Endodermal cell (in vitro differentiated cells): ENCODE measurements at regions not wholly inside any gene's neighbourhood (a gene's known extent, or its start where the extent isn't known, plus 50 kb on each side); places are given as distances from the start of the nearest gene placed in this dataset.

ENCODE experiments used
- DNase-seq: peaks from one replicate; pipeline ENCODE4 v3.0.0-alpha.2; 2017
- H3K27ac ChIP-seq: 2 replicates; pipeline ENCODE4 v1.5.1; 2013; ENCODE audit warnings: mild to moderate bottlenecking, low read depth, low read length, moderate library complexity
- H3K27me3 ChIP-seq: 2 replicates; pipeline ENCODE4 v1.6.1; 2013; ENCODE audit warnings: mild to moderate bottlenecking, low read length, moderate library complexity; ENCODE audit not compliant: insufficient read depth, control insufficient read depth, poor library complexity, severe bottlenecking
- H3K36me3 ChIP-seq: 2 replicates; pipeline ENCODE4 v1.7.0; 2013; ENCODE audit warnings: mild to moderate bottlenecking, low read length, moderate library complexity; ENCODE audit not compliant: control insufficient read depth, insufficient read depth
- H3K4me1 ChIP-seq: one replicate; pipeline ENCODE4 v1.7.0; 2013; ENCODE audit warnings: low read length; ENCODE audit not compliant: control insufficient read depth, insufficient read depth
- H3K4me3 ChIP-seq: 2 replicates; pipeline ENCODE4 v1.5.1; 2013; ENCODE audit warnings: mild to moderate bottlenecking, low read length, moderate library complexity
- H3K9ac ChIP-seq: 2 replicates; pipeline ENCODE4 v1.6.1; 2013; ENCODE audit warnings: mild to moderate bottlenecking, low read length, moderate library complexity; ENCODE audit not compliant: poor library complexity, severe bottlenecking; ENCODE audit errors: extremely low read depth
- H3K9me3 ChIP-seq: 2 replicates; pipeline ENCODE4 v1.6.1; 2013; ENCODE audit warnings: mild to moderate bottlenecking, low read length, moderate library complexity; ENCODE audit not compliant: control insufficient read depth
- H3K27ac Mint-ChIP-seq: 2 replicates; pipeline ENCODE4 v1.8.0; 2020; ENCODE audit warnings: mixed read lengths
- H3K27me3 Mint-ChIP-seq: 2 replicates; pipeline ENCODE4 v1.8.0; 2021; ENCODE audit warnings: mild to moderate bottlenecking, mixed read lengths; ENCODE audit not compliant: insufficient read depth
- H3K36me3 Mint-ChIP-seq: 2 replicates; pipeline ENCODE4 v1.8.0; 2020; ENCODE audit warnings: low read depth, mixed read lengths
- H3K4me1 Mint-ChIP-seq: 2 replicates; pipeline ENCODE4 v1.8.0; 2020; ENCODE audit warnings: mixed read lengths
- H3K4me3 Mint-ChIP-seq: 2 replicates; pipeline ENCODE4 v1.8.0; 2020; ENCODE audit warnings: mild to moderate bottlenecking, moderate library complexity, mixed read lengths
- H3K9me3 Mint-ChIP-seq: 2 replicates; pipeline ENCODE4 v1.8.0; 2020; ENCODE audit warnings: mild to moderate bottlenecking, mixed read lengths
- CTCF ChIP-seq: fragments of 200-600 bp; sonication (generic); conservative IDR thresholded peaks from 2 replicates; pipeline ENCODE4 v1.5.0; 2021; ENCODE audit warnings: antibody characterized with exemption, mild to moderate bottlenecking
- WGBS, 2 experiments: methylation state at CpG; one replicate each; pipeline versions ENCODE4 v1.1.5 to v1.1.7; 2013; ENCODE audit warnings: missing lambda C conversion rate in 2 of 2, mixed read lengths in 1 of 2; ENCODE audit not compliant: insufficient coverage in 1 of 2, insufficient read length in 1 of 2; 5-methylcytosine and 5-hydroxymethylcytosine counted together

- peak overlapping the region; percentile 29 for H3K27ac Mint-ChIP-seq
- no peak for TF ChIP-seq CTCF
These were observed 90.9 kb upstream of the DCN start for GRCh38 chr12:91273560-91273959.

GRCh38 chr12:91272461-91273063, 89.9 kb upstream of the DCN start:
- Histone ChIP-seq H3K9ac (no peak overlapping the region), H3K27ac (no peak overlapping the region), H3K36me3 (no peaks in the 10 kb centered on the region), H3K27me3 (no peaks in the 10 kb centered on the region), H3K9me3 (no peaks in the 10 kb centered on the region), H3K4me1 (no peaks in the 10 kb centered on the region), H3K4me3 (no peak overlapping the region)
- 89 to 100% methylated on average over 1 to 4 of the region's 4 CpGs for WGBS, 2 experiments
- Mint-ChIP-seq H3K9me3 (no peaks in the 10 kb centered on the region), H3K36me3 (no peaks in the 10 kb centered on the region), H3K4me1 (peaks cover 31% of the 10 kb centered on the region), H3K4me3 (no peak overlapping the region), H3K27ac (no peak overlapping the region), H3K27me3 (no peaks in the 10 kb centered on the region)
- peak; percentile 68 for DNase-seq
- no peak for TF ChIP-seq CTCF

More at GRCh38 chr12:91273560-91273959, 90.9 kb upstream of the DCN start:
- Histone ChIP-seq H3K9me3 (no peaks in the 10 kb centered on the region), H3K36me3 (no peaks in the 10 kb centered on the region), H3K4me1 (no peaks in the 10 kb centered on the region), H3K4me3 (no peak overlapping the region), H3K27ac (no peak overlapping the region), H3K27me3 (no peaks in the 10 kb centered on the region), H3K9ac (no peak overlapping the region)
- DNase-seq, result no peak
- H3K9me3 Mint-ChIP-seq, result no peaks in the 10 kb centered on the region
- WGBS, 2 experiments, result 90 to 97% methylated on average over 5 of the region's 5 CpGs
- H3K36me3 Mint-ChIP-seq, result no peaks in the 10 kb centered on the region
- no peaks in the 10 kb centered on the region for H3K27me3 Mint-ChIP-seq
- H3K4me3 Mint-ChIP-seq, result no peak overlapping the region
- peaks cover 31% of the 10 kb centered on the region for H3K4me1 Mint-ChIP-seq

GRCh38 chr12:91271185-91271584, 88.6 kb upstream of the DCN start:
- Histone ChIP-seq H3K4me1 (no peaks in the 10 kb centered on the region), H3K27me3 (no peaks in the 10 kb centered on the region), H3K9ac (no peak overlapping the region), H3K27ac (no peak overlapping the region), H3K4me3 (no peak overlapping the region), H3K36me3 (no peaks in the 10 kb centered on the region), H3K9me3 (no peaks in the 10 kb centered on the region)
- WGBS, 2 experiments, result 92 to 100% methylated on average over 4 of the region's 4 CpGs
- TF ChIP-seq CTCF, result no peak
- Mint-ChIP-seq H3K36me3 (no peaks in the 10 kb centered on the region), H3K4me1 (peaks cover 29% of the 10 kb centered on the region), H3K4me3 (no peak overlapping the region), H3K27ac (no peak overlapping the region), H3K27me3 (no peaks in the 10 kb centered on the region), H3K9me3 (no peaks in the 10 kb centered on the region)
- DNase-seq, result no peak
